ENCODE measurements at regions not wholly inside any gene's neighbourhood (a gene's known extent, or its start where the extent isn't known, plus 50 kb on each side); places are given as distances from the start of the nearest gene placed in this dataset.

DNA sequence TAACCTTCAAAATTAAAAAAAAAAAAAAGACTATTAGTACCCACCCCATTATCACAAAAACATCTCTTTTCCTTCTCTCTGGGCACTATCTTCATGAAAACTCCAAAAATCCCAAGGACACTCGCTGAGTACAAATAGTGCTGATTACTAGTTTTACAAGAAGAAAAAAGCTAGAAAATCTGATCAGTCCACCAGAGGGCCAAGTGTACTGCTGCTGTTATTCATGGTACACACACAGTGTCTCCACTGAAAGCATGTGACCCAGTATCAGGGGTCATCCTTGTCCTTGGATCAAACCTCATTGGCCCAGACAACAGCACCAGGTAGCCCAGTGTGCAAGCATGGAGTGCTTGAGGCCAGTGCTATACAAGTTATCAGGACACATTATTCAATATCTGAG is 382.7 kb upstream of the KLHL29 start:
- DNase-seq, result no peak

DNA sequence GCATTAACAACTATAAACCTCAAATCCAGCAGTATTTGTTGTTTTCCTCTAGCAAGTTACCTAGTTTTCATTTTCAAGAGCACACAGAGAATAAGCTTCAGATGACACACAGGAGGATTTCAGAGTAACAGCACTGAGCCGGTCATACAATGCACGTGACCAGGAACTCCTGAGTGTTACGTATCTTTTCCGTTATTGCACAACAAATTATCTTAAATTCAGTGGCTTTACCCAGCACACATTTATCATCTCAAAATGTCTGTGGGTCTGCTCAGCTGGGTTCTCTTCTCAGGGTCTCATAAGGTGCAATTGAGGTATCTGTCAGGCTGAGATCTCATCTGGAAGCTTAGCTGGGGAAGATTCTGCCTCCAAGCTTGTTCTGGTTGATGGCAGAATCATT is 379.5 kb upstream of the KLHL29 start:
- DNase-seq, result no peak

DNA sequence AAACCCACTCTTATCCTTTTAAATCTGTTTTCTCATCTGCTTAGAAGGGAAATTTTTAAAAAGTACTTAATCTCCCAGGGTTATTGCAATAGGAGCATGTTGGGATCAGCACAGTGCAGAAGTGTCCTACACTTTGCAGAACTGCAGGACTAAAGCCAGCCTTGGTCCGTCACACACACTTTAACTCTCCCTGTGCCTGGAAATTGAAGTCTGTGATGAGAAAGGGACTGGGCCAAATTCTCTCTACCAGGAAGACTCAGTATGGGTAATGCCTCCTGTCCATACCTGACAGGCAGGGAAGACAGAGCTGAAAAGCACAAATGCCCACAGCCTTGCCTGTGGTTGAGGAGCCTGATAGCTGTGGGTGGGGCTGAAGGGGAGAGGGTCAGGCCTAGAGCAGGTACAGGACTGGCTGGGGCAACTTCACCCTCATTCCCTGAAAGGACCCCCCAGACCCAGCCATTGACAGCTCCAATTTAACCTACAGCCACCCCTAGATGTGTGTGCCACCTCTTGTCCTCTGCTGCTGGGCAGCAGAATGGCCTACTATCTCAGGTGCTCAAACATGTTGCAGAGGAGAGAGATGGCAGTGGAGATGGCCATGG is 377.2 kb upstream of the KLHL29 start:
- DNase-seq, result no peak

DNA sequence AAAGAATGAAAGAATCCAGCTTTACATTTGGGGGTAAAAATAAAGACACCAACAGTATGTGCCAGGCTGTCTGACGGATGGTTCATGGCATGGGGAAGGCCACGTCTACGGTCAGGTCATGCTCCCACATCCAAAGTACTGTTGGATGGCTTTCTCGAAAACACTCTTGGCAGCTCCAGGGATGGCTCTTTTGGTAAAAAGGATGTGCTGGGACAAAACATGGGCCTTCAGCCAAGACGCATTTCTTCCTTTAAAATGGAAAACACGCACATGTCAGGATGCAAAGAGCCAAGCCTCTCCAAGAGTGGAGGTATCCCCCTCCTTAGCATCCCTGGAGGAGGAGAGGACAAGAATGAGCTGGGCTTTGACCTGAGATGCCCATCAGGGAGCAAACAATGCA is 376.5 kb upstream of the KLHL29 start:
- DNase-seq, result no peak

DNA sequence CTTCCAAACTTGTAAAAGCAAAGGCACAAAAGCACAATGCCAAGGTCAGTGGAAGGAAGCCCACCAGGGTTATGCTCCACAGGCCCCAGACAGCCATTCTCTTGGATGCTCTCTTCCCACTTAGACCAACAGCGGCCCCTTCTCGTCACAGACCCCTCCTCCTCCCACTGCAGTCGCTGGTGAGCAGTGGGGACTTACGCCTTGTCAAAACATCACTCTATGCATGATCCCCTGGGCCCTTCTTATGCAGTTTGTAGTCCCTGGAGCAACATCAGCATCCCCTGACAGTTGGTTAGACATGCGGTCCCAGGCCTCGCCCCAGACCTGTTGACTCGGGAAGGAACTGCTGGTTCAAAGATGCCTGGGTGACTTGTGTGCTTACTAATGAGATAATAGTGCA is 376.0 kb upstream of the KLHL29 start:
- no peak for DNase-seq

DNA sequence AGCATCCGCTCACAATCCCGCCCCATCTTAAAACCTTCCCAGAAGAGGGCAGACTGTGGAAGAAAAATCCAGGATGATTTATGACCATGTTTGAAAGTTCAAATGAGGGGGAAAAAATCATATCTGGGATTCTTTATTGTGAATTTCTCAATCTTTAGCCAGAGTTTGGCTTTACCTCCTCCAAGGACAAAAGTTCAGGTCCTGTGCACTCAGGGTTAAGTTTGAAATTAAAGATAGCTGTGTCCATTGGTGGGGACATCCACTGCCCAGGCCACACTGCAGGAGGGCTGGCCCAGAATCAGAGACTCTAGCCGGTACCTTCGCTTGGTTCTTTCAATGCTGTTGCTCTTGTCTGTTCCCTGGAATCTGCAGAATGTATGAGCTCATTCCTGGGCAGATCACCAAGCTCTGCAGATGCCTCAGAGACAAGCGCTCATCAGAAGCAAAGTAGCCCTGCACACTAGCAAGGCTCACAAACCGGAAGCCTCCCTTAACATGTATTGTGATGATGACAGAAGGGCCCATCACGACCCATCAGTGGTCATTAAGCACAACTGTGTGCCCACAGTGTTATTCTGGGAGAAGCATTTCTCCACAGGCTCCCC is 375.3 kb upstream of the KLHL29 start:
- peak; percentile 16 for DNase-seq

DNA sequence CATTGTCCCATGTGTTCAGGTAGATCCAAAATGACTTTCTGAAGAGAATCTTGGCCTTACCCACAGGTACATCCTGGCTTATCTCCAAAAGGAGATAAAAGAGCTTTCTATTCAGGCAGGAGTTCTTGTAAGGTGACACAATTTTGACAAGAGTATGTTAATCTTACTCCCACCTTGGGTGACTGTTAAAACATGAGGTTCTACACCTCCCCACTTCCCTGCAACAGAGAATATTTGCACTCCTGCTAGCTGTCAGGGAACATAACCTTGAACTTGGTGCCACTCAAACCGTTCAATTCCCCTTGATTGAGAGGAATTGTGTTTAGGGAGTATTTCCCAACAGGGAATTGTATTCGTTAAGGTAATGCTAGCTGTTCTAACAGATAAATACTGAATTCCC is 372.5 kb upstream of the KLHL29 start:
- no peak for DNase-seq

DNA sequence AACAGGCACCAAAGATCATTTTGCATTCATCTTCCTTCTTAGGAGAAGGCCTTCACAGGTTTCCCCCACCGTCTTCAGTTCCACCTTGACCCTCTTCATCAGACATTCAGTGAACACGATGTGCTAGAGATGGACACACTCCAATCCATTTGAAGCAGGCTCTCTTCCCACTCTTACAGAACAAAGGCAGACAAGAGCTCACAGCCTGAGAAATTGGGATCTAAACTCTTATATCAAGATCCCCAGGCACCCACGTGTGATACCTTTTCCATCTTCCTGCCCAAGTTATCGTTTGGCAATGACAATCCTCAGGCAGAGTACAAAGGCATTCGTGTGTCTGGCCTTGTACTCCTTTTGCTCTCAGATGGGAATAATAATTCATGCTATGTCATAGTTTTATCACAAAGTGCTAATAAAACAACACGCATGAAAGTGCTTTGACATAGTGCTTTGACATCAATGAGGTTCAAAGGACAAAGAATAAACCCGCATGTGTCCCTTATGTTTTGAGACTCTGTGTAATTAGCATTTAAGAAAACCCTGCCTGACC is 369.3 kb upstream of the KLHL29 start:
- no peak for DNase-seq

DNA sequence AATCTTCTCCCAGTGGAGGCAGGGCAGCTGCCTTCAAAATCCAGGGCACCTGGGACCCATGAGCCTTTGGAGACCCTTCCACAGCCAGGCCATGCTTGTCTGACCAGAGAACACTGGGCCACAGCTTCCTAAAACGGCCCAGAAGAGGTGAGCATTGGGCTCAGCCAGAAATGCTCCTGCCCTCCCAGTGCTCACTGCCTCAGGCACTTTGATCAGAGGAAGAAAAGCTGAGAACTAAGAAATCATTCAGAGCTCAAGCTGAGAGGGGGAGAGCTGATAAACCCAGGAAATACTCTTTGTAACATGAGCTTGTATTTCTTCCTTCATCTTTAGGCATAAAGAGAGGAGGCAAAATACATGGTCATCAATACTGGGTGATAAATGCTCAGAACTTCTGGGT is 365.5 kb upstream of the KLHL29 start:
- no peak for DNase-seq

DNA sequence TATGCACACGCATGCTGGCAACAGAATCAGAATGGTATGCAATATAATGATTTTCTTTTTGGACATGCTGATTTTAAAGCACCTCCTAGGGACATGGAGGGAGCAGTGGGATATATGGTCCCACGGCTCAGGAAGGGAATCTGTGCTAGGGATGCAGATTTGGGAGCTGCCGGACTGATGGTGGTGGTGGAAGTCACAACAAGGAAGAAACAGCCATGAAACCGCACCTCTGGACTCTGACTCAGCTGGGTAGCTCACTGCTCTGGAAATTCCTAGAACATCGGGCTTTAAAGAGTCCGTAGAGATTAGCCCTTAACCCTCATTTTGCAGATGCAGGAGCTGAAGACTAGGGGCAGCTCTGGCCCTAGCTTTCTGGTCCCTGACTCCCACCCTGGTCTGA is 364.3 kb upstream of the KLHL29 start:
- no peak for DNase-seq

DNA sequence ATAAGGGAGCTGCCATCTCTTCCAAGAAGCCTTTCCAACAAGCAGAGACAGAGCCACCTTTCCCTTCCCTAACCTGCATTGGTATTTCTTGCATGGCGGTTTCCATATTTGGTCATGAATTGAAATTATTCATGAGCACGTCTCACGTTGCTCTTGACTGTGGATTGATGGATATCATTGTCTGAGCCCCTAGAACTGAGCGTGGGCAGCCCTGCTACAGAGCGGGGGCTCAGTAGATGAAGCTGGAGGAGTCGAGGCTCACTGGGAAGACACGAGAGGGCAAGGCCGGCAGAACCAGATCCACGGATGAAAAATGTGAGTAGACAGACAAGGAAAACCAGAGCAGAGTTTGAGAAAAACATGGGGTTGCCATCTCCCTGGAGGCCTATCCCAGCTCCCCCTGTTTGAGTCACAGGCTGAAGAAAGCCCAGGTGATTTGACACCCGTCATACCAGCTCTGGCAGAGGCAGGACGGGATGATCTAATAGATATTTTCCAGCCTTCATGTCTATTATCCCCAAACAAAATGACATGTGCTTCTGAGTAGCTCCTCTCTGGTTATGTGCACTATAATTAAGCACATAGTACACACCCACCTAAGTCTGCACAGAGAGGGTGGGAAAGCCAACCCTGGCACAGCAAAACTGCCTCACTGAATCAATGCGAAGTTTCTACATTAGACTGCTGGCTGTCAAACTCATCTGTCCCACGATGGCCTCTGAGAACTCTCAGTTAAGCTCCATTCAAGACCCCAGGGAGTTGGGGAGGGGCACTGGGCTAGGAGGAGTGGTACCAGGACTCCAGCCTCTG is 363.5 kb upstream of the KLHL29 start:
- no peak for DNase-seq

DNA sequence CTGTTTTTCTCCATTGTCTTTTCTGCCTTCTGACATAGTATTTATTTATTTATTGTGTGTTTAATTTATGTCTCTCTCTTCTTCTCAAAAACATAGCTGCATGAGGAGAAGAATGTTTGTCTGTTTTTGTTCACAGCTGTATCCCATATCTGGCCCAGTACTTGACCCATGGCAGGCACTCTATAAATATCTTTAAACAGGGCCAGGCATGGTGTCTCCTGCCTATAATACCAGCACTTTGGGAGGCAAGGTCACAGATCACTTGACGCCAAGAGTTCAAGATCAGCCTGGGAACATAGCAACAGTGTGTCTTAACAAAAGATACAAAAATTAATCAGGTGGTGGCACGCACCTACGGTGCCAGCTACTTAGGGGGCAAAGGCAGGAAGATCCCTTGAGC is 361.3 kb upstream of the KLHL29 start:
- DNase-seq, result no peak

DNA sequence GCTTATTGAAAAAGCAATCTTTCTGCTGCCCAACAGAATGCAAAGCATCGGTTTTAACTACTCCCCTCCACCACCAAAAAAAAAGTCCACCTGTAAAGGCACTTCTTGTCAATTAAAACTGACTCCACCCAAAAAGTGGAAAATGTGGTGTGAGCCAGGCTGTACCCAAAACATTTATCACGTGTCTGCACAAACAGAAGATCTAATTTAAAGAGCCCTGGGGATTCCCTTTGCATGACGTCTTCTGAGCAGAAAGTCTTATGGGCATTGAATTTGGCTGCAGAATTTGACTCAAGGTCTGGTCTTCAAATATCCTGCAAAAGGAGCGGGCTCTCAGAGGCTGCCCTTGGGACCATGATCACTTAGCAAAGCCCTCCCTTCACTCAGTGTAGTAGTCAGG is 358.3 kb upstream of the KLHL29 start:
- DNase-seq, result no peak

DNA sequence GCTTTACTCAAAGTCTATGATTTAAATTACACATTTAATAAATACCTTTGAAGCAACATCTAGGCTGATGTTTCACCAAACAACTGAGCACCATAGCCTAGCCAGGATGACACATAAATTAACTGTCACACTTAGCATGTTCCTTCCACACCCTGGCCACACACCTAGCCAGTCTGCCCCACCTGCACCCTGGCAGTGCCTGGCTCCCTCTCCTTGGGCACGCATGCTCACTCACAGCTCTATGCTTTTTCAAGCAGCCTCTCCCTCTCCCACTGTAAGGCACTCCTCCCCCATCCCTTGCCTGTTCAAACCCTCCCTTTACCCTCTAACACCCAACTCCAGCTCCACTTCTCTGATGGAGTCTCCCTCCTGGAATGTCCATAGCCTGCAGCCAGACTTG is 357.6 kb upstream of the KLHL29 start:
- DNase-seq, result no peak

DNA sequence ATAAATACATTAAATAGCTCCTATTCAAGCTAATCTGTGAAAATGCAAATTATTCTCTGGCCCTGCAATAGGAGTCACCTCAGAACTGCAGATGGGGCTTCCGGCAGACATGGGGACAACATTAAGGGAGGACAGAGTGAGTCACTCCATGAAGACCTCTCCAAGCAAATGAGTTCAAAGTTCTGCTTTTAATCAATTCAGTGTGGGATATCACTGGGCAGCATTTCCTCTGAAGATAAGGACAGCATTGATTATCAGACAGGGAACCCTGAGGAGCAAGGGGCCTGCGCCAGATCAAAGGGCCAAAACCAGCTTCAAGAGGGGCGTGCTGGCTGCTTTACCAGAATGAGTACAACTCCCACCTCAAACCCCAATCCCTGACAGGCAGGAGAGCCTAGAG is 356.9 kb upstream of the KLHL29 start:
- no peak for DNase-seq

DNA sequence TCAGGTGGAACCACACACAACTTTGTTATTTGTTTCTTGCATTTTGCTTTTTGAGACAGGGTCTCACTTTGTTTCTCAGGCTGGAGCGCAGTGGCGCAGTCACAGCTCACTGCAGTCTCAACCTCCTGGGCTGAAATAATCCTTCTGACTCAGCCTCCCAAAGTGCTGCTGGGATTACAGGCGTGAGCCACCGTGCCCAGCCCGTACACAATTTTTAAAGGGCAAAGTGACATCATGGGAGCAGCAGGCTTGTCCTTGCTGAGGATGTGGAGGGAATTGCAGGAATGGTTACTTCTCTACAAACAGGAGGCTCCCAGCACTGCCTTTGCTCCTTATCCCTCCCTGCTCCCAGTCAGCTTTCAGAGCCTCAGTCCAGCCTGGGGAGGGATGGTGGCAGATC is 355.9 kb upstream of the KLHL29 start:
- no peak for DNase-seq

DNA sequence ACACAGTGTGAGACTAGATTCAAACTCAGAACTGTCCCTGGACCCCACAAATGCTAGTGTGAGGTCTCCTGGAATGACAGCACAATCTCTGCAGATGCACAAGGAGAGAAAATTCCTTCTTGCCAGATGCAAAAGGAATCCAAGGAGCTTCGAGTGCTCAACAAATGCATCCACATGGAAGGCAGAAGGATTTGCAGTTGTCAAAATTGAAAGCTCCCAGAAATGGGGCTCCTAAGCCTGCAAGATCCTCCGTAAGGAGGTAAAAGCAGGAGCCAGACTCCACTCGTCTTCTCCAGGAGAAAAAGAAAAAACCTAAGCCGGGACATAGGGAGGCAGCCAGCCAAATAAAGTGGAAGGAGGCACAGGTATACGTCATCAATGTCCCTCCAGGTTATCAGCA is 355.0 kb upstream of the KLHL29 start:
- no peak for DNase-seq

DNA sequence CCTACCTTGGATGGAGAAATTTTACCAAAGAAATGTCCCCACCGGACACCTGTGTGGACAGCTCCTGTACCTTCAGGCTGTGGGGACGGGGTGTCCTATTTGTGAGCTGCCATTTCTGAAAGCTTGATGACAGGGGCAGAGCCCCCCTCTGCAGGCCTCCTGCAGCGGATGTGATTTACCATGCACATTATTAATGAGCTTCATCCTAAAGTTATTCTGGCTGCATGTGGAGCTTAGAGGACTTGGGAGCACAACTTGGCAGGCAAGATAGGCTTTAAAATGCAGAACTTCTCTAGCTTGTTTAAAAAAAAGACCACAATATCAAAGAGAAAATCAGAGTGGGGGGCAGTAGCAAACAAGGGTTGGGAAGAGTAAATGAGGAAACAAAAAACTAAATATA is 350.0 kb upstream of the KLHL29 start:
- DNase-seq, result no peak

DNA sequence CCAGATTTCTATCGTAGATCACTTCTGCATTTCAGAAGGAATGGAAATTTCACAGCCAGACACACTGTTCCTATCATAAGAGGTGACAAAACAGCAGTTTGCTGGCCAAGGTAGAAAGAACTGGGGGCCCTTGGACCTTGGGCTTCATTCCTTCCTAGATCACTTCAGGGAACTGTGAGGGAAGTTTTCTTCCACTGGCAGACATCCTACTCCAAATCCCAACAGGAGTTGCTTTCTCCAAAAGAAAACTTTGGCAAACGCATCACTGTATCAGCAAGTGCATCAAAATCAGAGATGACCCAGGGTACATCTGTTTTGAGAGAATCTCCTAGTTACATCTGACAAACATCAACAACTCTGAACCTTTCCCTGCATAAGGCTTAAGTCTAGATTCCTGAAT is 348.4 kb upstream of the KLHL29 start:
- no peak for DNase-seq

DNA sequence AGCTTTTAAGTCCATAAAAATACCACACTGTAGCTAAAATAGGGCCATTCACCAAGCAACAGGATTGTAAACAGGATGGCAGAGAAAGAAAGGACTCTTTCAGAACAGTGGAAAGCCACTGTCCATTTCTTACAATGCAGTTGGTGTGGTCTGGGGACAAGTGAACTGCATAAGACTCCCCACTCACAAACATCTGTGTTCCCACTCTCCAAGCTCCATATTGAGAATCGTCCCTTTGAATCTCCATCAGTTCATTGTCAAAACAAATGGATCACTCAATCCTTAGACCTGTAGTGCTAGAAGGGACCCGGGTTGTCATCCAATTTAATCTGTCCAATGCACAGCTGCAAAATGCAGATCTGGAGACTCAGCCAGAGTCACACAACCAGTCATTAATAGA is 347.4 kb upstream of the KLHL29 start:
- DNase-seq, result peak; percentile 6

DNA sequence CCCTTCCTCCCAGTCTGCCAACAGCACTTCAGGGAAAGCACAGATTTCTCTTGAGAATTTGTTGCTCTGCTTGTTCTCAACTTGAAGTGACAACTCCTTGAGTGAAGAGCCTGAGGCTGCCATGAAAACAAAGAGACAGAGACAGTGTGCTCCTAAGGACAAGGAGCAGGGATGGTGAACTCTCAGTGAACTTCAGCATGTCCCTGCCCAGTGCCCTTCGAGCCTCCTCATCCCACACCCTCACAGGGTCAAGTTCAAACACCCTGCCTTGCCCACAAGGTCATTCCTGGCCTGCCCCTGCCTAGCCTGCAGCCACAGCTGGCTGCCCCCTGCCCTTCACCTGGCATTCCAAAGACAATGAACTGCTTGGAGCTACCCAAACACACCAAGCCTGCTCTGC is 343.5 kb upstream of the KLHL29 start:
- no peak for DNase-seq

DNA sequence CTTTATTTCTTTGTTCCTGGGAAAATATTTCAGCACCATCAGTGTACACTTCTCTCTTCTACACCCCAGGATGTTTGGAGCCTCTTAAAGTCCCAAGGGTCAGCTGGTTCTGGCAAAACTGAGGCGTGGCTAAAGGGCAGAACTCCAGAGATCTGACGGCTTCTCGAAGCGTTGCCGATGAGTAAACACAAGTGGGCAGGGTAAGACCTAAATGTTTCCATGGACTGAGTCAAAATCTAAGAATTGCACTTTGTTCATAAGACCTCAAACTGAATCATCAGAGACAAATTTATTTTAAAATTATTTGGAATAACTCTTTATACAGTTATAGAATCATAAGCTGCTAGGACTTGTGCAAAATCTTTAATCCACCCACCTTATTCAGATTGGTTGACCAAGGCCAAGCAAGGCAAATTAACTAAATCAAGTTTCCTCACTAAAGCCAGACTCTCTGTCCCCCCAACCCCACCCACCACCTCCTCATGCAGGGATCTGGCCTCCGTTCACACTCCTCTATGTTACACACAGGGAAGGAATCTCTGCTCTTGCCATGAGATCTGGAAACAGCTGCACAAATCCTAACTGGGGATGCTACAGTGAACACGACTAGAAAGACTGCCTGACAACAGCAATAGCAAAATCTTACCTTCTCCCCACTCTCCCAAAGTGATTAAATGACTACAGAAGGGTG is 342.6 kb upstream of the KLHL29 start:
- no peak for DNase-seq

DNA sequence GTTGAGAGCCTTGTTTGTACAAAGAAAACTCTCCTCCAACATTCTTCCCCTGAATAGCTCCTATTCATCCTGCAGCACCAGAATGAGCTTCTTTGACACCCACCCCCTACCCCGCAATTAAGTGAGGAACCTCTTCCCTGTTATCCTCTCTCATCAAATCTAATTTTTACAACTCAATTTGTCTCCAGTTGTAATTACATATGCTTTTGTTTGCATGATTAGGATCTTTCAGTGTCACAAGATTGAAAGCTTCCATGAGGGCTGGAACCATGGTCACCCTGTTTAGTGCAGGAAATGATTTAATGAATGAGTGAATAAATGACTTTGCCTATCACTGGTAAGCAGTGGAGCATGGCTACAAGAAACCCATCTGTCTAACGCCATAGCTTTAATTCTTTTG is 334.6 kb upstream of the KLHL29 start:
- no peak for DNase-seq
